ENCODE measurements at regions not wholly inside any gene's neighbourhood (a gene's known extent, or its start where the extent isn't known, plus 50 kb on each side); places are given as distances from the start of the nearest gene placed in this dataset.

DNA sequence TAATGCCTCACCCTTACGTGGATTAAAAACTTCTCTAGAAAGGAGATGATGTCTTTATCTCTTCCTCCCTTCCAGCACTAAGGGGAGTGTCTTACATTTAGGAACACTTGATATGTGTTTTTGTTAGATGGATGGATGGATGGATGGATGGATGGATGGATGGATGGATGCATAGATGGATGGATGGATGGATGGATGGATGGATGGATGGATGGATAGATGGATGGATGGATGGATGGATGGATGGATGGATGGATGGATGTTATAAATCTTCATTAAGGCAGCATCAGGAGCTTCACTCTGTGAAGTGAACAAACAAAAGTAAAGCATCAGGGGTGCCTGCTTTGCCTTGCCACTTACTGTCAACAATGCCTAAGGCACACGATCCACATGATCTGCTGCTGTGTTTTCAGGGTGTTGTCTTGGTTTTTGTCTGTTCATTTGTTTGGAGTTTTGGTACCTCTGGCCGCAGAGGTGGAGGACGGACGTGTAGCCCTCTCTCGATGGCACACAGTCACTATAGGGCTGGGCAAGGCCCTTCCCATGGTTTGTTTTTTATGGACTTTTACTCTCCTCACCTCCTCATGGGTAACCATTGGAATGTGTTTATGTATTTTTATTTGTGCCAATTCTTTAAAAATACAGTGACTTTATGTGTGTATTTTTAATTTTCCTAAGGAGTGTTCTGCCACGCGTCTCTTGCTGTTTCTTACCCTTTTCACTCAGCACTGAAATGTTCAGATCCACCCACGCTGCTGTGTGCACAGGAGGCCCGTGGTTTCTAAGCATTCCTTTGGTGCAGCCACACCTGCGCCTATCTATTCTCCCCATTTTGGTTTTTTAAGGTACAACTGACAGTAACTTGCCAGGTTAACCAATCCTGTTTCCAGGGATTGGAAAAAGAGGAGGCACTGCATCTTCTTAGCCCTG lies 91.8 kb upstream of the ENPP6 start:
- Histone ChIP-seq H3K36me3 (ENCODE audit: insufficient read depth, low read length) (no peaks in the 10 kb centered on the region), H3K27me3 (ENCODE audit: insufficient read depth, low read length) (no peaks in the 10 kb centered on the region), H3K9me3 (ENCODE audit: insufficient read depth, low read depth, low read length) (peaks cover 6% of the 10 kb centered on the region; the same call in 1 of the 2 replicates), H3K4me1 (ENCODE audit: insufficient read depth, low read length) (peaks cover 3% of the 10 kb centered on the region; the same call in 1 of the 2 replicates), H3K9ac (ENCODE audit: low read depth, low read length) (no peak overlapping the region), H3K4me3 (ENCODE audit: low read length) (no peak overlapping the region), H3K27ac (ENCODE audit: low read depth, low read length) (no peak overlapping the region)
- 97% methylated on average over 11 of the region's 11 CpGs for WGBS

DNA sequence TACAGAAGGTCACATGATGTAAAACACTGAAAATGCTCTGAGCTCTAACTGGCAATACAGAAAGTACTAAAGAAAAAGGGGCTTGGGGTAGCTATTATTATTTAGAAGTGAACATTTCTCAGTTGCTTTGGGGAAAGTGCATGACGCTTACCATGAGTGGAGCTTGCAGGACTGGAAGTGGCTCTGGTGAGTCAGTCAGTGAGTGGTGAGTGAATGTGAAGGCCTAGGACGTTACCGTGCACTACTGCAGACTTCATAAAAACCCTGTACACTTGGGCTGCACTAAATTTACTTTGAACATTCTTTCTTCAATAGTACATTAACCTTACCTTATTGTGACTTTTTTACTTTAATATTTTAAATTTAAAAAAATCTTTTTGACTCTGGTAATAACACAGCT lies 89.3 kb upstream of the ENPP6 start:
- peaks cover 6% of the 10 kb centered on the region; the same call in 1 of the 2 replicates for H3K9me3 ChIP-seq (ENCODE audit: insufficient read depth, low read depth, low read length)
- WGBS = 97% methylated on average over 2 of the region's 3 CpGs

DNA sequence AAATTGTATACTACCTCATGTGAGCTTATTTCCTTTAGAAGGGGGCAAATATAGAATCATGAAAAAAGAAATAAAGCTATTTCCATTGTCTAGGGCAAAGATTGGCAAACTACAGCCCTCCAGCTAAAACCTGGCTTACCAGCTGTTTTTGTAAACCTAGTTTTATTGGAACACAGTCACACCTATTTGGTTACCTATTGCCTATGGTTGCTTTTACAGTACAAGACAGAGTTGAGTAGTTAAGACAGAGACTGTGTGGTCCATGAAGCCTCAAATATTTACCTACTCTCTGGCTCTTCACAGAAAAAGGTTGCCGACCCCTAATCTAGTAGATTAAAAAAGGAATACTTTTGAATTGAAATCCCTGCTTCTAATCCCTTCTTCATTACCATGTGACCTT lies 88.8 kb upstream of the ENPP6 start:
- Histone ChIP-seq H3K4me1 (ENCODE audit: insufficient read depth, low read length) (no peaks in the 10 kb centered on the region), H3K9me3 (ENCODE audit: insufficient read depth, low read depth, low read length) (peaks cover 6% of the 10 kb centered on the region; the same call in 1 of the 2 replicates), H3K27ac (ENCODE audit: low read depth, low read length) (no peak overlapping the region), H3K9ac (ENCODE audit: low read depth, low read length) (no peak overlapping the region), H3K27me3 (ENCODE audit: insufficient read depth, low read length) (no peaks in the 10 kb centered on the region), H3K36me3 (ENCODE audit: insufficient read depth, low read length) (no peaks in the 10 kb centered on the region), H3K4me3 (ENCODE audit: low read length) (no peak overlapping the region)
- no CpG with 5 or more reads among the region's 1 CpG for WGBS

More for the DNA sequence above, 89.3 kb upstream of the ENPP6 start:
- Histone ChIP-seq H3K27me3 (ENCODE audit: insufficient read depth, low read length) (no peaks in the 10 kb centered on the region), H3K9ac (ENCODE audit: low read depth, low read length) (no peak overlapping the region), H3K4me3 (ENCODE audit: low read length) (no peak overlapping the region), H3K27ac (ENCODE audit: low read depth, low read length) (no peak overlapping the region), H3K4me1 (ENCODE audit: insufficient read depth, low read length) (no peaks in the 10 kb centered on the region), H3K36me3 (ENCODE audit: insufficient read depth, low read length) (no peaks in the 10 kb centered on the region)

DNA sequence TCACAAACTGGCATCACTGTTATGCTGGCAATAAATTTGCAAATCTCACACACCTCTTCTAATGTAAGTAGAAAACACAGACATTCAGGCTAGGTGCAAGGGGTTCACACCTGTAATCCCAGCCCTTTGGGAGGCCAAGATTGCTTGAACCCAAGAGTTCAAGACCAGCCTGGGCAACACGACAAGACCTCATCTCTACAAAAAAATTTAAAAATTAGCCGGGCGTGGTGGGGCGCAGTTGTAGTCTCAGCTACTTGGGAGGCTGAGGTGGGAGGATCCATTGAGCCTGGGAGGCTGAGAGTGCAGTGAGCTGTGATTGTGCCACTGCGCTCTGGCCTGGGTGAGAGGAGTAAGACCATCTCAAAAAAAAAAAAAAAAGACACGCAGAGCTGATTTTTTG lies 83.1 kb upstream of the ENPP6 start:
- peaks cover 5% of the 10 kb centered on the region; the same call in 1 of the 2 replicates for H3K4me1 ChIP-seq (ENCODE audit: insufficient read depth, low read length)
- no peaks in the 10 kb centered on the region for H3K27me3 ChIP-seq (ENCODE audit: insufficient read depth, low read length)
- no peak overlapping the region for H3K4me3 ChIP-seq (ENCODE audit: low read length)
- H3K9ac ChIP-seq (ENCODE audit: low read depth, low read length) = no peak overlapping the region
- no peaks in the 10 kb centered on the region for H3K36me3 ChIP-seq (ENCODE audit: insufficient read depth, low read length)
- H3K9me3 ChIP-seq (ENCODE audit: insufficient read depth, low read depth, low read length) = peaks cover 6% of the 10 kb centered on the region; the same call in 1 of the 2 replicates
- 95% methylated on average over 4 of the region's 6 CpGs for WGBS
- H3K27ac ChIP-seq (ENCODE audit: low read depth, low read length) = no peak overlapping the region

DNA sequence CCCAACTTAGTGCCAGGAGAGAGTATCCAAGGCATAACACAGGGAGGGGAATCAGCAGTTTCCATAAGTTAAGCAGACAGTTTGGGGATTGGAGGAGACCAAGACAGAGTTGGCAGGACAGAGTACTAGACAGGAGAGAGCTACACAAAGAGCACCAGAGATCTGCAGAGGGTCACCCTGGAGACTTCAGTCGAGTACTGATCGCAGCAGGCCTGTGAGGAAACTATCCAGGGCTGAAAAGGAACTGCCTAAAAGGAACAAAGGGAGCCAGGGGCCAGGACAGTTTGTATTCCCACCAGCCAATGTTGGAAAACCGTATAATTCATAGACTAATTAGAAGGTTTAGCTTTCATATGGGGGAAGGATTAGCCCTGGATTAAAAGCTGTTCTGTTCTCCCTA lies 80.6 kb upstream of the ENPP6 start:
- H3K4me1 ChIP-seq (ENCODE audit: insufficient read depth, low read length) = peaks cover 8% of the 10 kb centered on the region; the same call in 1 of the 2 replicates
- 80% methylated on average over 3 of the region's 3 CpGs for WGBS

DNA sequence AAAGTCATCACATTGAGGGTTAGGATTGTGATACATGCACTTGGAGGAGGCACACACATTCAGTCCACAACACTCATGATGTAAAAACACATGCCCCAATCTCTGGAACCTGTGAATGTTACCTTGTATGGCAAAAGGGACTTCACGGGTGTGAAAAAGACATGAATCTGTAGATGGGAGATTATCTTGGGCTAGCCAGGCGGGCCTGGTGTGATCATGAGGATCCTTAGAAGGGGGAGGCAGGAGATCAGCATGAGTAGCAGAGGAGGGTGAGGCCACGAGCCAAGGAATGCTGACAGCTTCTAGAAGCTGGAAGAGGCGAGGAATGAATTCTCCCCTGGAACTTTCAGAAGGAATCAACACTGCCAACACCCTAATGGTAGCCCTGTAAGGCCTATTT lies 77.5 kb upstream of the ENPP6 start:
- WGBS = 91% methylated on average over 4 of the region's 4 CpGs
- H3K9ac ChIP-seq (ENCODE audit: low read depth, low read length) = no peak overlapping the region
- no peaks in the 10 kb centered on the region for H3K36me3 ChIP-seq (ENCODE audit: insufficient read depth, low read length)
- peaks cover 8% of the 10 kb centered on the region; the same call in 1 of the 2 replicates for H3K4me1 ChIP-seq (ENCODE audit: insufficient read depth, low read length)
- no peak overlapping the region for H3K27ac ChIP-seq (ENCODE audit: low read depth, low read length)
- no peaks in the 10 kb centered on the region for H3K27me3 ChIP-seq (ENCODE audit: insufficient read depth, low read length)
- H3K4me3 ChIP-seq (ENCODE audit: low read length) = no peak overlapping the region
- H3K9me3 ChIP-seq (ENCODE audit: insufficient read depth, low read depth, low read length) = no peaks in the 10 kb centered on the region

More for the DNA sequence above, 80.6 kb upstream of the ENPP6 start:
- no peak overlapping the region for H3K4me3 ChIP-seq (ENCODE audit: low read length)
- no peaks in the 10 kb centered on the region for H3K36me3 ChIP-seq (ENCODE audit: insufficient read depth, low read length)
- no peaks in the 10 kb centered on the region for H3K9me3 ChIP-seq (ENCODE audit: insufficient read depth, low read depth, low read length)
- no peaks in the 10 kb centered on the region for H3K27me3 ChIP-seq (ENCODE audit: insufficient read depth, low read length)
- no peak overlapping the region for H3K9ac ChIP-seq (ENCODE audit: low read depth, low read length)
- no peak overlapping the region for H3K27ac ChIP-seq (ENCODE audit: low read depth, low read length)

DNA sequence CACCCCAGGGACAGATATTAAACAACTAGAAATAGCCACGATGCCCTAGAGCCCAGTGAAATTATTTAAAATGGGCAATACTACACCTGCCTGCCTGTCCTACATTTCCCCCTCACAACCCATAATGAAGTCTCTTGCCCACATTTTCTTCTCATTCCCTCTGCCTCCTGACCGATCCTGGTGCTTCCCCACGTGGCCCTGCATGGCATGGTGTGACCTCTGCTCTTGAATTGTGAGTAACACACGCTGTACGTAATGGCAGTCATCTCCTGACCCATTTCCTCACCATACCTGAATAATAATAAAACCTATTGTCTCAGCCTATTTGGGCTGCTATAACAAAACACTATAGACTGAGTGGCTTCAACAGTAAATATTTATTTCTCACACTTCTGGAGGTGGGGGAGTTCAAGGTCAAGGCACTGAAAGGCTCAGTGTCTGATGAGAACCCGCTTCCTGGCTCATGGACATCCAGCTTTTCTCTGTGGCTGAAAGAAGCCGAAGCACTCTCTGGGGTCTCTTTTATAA lies 77.0 kb upstream of the ENPP6 start:
- H3K36me3 ChIP-seq (ENCODE audit: insufficient read depth, low read length) = no peaks in the 10 kb centered on the region
- 86% methylated on average over 7 of the region's 7 CpGs for WGBS
- H3K27ac ChIP-seq (ENCODE audit: low read depth, low read length) = no peak overlapping the region
- H3K9me3 ChIP-seq (ENCODE audit: insufficient read depth, low read depth, low read length) = no peaks in the 10 kb centered on the region
- no peak overlapping the region for H3K9ac ChIP-seq (ENCODE audit: low read depth, low read length)
- no peaks in the 10 kb centered on the region for H3K27me3 ChIP-seq (ENCODE audit: insufficient read depth, low read length)
- peaks cover 8% of the 10 kb centered on the region; the same call in 1 of the 2 replicates for H3K4me1 ChIP-seq (ENCODE audit: insufficient read depth, low read length)
- H3K4me3 ChIP-seq (ENCODE audit: low read length) = no peak overlapping the region

DNA sequence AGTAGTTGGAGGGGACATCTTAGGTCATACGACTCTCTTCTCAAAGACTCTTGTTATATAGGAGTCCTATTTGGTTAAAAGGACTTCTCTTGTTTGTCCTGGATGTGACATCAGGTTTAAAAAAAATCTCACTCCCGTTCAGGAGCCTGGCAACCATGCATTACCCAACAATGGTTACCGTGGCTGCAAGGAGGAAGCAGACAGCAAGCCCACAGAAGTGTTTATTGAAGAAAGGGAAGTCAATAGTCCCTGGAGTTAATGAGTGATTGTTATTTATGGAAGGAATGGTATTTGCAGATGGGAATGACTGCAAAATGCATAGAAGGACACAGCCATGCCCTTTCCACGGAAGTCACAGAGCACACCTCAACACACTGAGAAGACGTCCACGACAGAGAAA lies 75.9 kb upstream of the ENPP6 start:
- 75% methylated on average over 5 of the region's 6 CpGs for WGBS

DNA sequence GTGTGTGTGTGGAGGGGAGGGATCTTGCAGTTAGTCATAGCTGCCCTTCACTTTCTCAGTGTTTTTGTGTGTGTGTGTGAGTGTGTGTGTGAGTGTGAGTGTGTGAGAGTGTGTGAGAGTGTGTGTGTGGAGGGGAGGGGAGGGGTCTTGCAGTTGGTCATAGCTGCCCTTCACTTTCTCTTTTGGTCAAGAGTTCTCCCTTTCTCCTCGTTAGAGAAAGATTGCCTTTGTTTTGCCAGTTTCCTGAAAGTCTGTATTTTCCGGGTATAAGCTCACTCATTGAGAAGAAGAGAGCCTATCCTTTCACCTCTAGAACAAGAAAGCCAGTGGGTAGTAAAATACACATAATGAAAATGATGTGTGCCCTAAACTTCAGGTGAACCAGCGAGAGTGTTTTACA lies 75.2 kb upstream of the ENPP6 start:
- no peaks in the 10 kb centered on the region for H3K27me3 ChIP-seq (ENCODE audit: insufficient read depth, low read length)
- H3K9me3 ChIP-seq (ENCODE audit: insufficient read depth, low read depth, low read length) = no peaks in the 10 kb centered on the region
- no peak overlapping the region for H3K27ac ChIP-seq (ENCODE audit: low read depth, low read length)
- H3K4me3 ChIP-seq (ENCODE audit: low read length) = no peak overlapping the region
- 91% methylated on average over 3 of the region's 3 CpGs for WGBS
- no peaks in the 10 kb centered on the region for H3K36me3 ChIP-seq (ENCODE audit: insufficient read depth, low read length)
- no peak overlapping the region for H3K9ac ChIP-seq (ENCODE audit: low read depth, low read length)
- H3K4me1 ChIP-seq (ENCODE audit: insufficient read depth, low read length) = peaks cover 8% of the 10 kb centered on the region

More for the DNA sequence above, 75.9 kb upstream of the ENPP6 start:
- no peaks in the 10 kb centered on the region for H3K36me3 ChIP-seq (ENCODE audit: insufficient read depth, low read length)
- H3K4me1 ChIP-seq (ENCODE audit: insufficient read depth, low read length) = peaks cover 8% of the 10 kb centered on the region; the same call in 1 of the 2 replicates
- no peak overlapping the region for H3K4me3 ChIP-seq (ENCODE audit: low read length)
- H3K27ac ChIP-seq (ENCODE audit: low read depth, low read length) = no peak overlapping the region
- no peak overlapping the region for H3K9ac ChIP-seq (ENCODE audit: low read depth, low read length)
- H3K27me3 ChIP-seq (ENCODE audit: insufficient read depth, low read length) = no peaks in the 10 kb centered on the region
- no peaks in the 10 kb centered on the region for H3K9me3 ChIP-seq (ENCODE audit: insufficient read depth, low read depth, low read length)

DNA sequence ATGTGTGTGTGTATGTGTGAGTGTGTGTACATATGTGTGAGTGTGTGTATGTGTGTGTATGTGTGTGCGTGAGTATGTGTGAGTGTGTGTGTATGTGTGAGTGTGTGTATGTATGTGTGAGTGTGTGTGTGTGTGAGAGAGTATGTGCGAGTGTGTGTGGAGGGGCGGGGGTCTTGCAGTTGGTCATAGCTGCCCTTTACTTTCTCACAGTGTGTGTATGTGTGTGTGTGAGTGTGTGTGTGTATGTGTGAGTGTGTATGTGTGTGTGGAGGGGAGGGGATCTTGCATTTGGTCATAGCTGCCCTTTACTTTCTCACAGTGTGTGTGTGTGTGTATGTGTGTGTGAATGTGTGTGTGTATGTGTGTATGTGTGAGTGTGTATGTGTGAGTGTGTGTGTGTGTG lies 74.8 kb upstream of the ENPP6 start:
- Histone ChIP-seq H3K4me1 (ENCODE audit: insufficient read depth, low read length) (peaks cover 12% of the 10 kb centered on the region), H3K4me3 (ENCODE audit: low read length) (no peak overlapping the region)

DNA sequence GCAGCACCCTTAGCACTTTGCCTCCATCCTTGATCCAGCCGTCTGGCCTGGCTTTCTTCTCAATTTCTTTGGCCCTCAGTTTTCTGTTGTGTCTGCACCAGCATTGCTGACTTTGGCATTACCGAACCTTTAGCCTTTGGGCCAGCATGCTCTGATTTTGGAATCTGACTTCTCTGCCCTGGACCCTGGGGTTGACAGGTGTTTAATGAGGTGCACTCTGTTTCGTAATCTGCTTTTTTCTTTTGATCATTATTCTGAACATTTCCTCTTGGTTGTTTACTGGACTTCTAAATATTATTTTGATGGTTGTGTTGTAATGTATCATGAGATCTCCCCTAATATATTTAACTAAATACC lies 71.5 kb upstream of the ENPP6 start:
- Histone ChIP-seq H3K9me3 (ENCODE audit: insufficient read depth, low read depth, low read length) (no peaks in the 10 kb centered on the region), H3K9ac (ENCODE audit: low read depth, low read length) (no peak overlapping the region), H3K27me3 (ENCODE audit: insufficient read depth, low read length) (no peaks in the 10 kb centered on the region), H3K36me3 (ENCODE audit: insufficient read depth, low read length) (no peaks in the 10 kb centered on the region), H3K27ac (ENCODE audit: low read depth, low read length) (no peak overlapping the region), H3K4me3 (ENCODE audit: low read length) (no peak overlapping the region), H3K4me1 (ENCODE audit: insufficient read depth, low read length) (peaks cover 13% of the 10 kb centered on the region)
- WGBS = 91% methylated on average over 2 of the region's 3 CpGs

More for the DNA sequence above, 74.8 kb upstream of the ENPP6 start:
- no peaks in the 10 kb centered on the region for H3K9me3 ChIP-seq (ENCODE audit: insufficient read depth, low read depth, low read length)
- no peak overlapping the region for H3K9ac ChIP-seq (ENCODE audit: low read depth, low read length)
- 98% methylated on average over 3 of the region's 3 CpGs for WGBS
- no peaks in the 10 kb centered on the region for H3K36me3 ChIP-seq (ENCODE audit: insufficient read depth, low read length)
- no peaks in the 10 kb centered on the region for H3K27me3 ChIP-seq (ENCODE audit: insufficient read depth, low read length)
- H3K27ac ChIP-seq (ENCODE audit: low read depth, low read length) = no peak overlapping the region
